ENCODE measurements at regions not wholly inside any gene's neighbourhood (a gene's known extent, or its start where the extent isn't known, plus 50 kb on each side); places are given as distances from the start of the nearest gene placed in this dataset.
A peak's percentile ranks its signal among the peaks of the same experiment; 100 is the strongest.

DNA sequence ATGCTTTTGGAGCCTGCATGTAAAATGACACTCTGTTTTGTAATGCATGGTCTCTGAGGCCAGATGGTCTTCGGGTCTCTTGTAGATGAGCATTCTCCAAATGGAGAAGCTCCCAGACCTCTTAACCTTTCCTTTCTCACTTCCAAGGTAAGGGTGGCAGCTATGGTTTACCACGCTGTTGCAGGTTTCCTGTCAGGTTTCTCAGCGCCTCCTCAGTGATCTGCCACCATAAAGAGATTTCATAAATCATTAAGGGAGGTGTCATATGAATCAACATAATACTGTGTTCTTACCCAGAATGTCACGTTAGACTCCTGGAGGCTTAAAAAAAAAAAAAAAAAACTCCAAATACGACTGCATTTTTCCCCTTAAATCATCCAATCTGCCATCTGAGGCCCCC lies 787.4 kb upstream of the EEF2KMT start:
- no peak for DNase-seq (ENCODE audit: low spot score)
- Mint-ChIP-seq H3K9me3 (peaks cover 27% of the 10 kb centered on the region), H3K36me3 (ENCODE audit: low read depth) (no peaks in the 10 kb centered on the region), H3K27ac (no peak overlapping the region), H3K4me1 (ENCODE audit: low read depth) (no peaks in the 10 kb centered on the region), H3K27me3 (ENCODE audit: low read depth) (no peaks in the 10 kb centered on the region), H3K4me3 (no peak overlapping the region)

DNA sequence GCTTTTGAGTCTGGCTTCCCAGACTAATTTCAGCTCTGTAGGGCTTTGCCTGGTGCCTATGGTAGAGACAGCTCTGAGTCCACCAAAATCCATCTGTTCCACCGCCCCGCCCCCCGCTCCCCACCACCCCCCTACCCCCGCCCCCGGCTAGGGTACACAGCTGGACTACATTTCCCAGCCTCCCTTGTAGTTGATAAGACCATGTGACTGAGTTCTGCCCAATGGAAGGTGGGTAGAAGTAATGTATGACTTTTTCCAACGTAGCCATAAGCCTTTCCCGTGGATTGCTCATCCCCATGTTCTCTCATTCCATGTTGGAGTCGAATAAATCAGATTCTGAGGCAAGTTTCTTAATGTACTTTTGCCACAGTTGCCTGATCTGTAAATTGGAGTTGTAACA lies 786.7 kb upstream of the EEF2KMT start:
- peaks cover 24% of the 10 kb centered on the region for H3K9me3 Mint-ChIP-seq
- no peaks in the 10 kb centered on the region for H3K36me3 Mint-ChIP-seq (ENCODE audit: low read depth)
- no peak overlapping the region for H3K4me3 Mint-ChIP-seq
- DNase-seq (ENCODE audit: low spot score) = no peak
- H3K27me3 Mint-ChIP-seq (ENCODE audit: low read depth) = no peaks in the 10 kb centered on the region
- no peaks in the 10 kb centered on the region for H3K4me1 Mint-ChIP-seq (ENCODE audit: low read depth)
- no peak overlapping the region for H3K27ac Mint-ChIP-seq

GRCh38 chr16:5882087-5882640 lies 784.6 kb upstream of the EEF2KMT start:
- Mint-ChIP-seq H3K36me3 (ENCODE audit: low read depth) (no peaks in the 10 kb centered on the region), H3K9me3 (peaks cover 20% of the 10 kb centered on the region), H3K27ac (no peak overlapping the region), H3K4me1 (ENCODE audit: low read depth) (no peaks in the 10 kb centered on the region), H3K27me3 (ENCODE audit: low read depth) (no peaks in the 10 kb centered on the region), H3K4me3 (no peak overlapping the region)
- no peak for DNase-seq (ENCODE audit: low spot score)

- no peak for DNase-seq (ENCODE audit: low spot score)
- H3K27ac Mint-ChIP-seq = no peak overlapping the region
- H3K9me3 Mint-ChIP-seq = peaks cover 30% of the 10 kb centered on the region
- no peaks in the 10 kb centered on the region for H3K36me3 Mint-ChIP-seq (ENCODE audit: low read depth)
- no peak overlapping the region for H3K4me3 Mint-ChIP-seq
- no peaks in the 10 kb centered on the region for H3K27me3 Mint-ChIP-seq (ENCODE audit: low read depth)
- no peaks in the 10 kb centered on the region for H3K4me1 Mint-ChIP-seq (ENCODE audit: low read depth)
Measured at GRCh38 chr16:5875416-5875815, 777.8 kb upstream of the EEF2KMT start.

- Mint-ChIP-seq H3K36me3 (ENCODE audit: low read depth) (no peaks in the 10 kb centered on the region), H3K4me1 (ENCODE audit: low read depth) (no peaks in the 10 kb centered on the region), H3K4me3 (no peak overlapping the region), H3K27ac (no peak overlapping the region), H3K9me3 (peaks cover 26% of the 10 kb centered on the region), H3K27me3 (ENCODE audit: low read depth) (no peaks in the 10 kb centered on the region)
- DNase-seq (ENCODE audit: low spot score) = no peak
Measured at GRCh38 chr16:5874899-5875298, 777.3 kb upstream of the EEF2KMT start.

GRCh38 chr16:5873221-5873620 lies 775.6 kb upstream of the EEF2KMT start:
- DNase-seq (ENCODE audit: low spot score) = no peak
- H3K36me3 Mint-ChIP-seq (ENCODE audit: low read depth) = no peaks in the 10 kb centered on the region
- H3K4me1 Mint-ChIP-seq (ENCODE audit: low read depth) = no peaks in the 10 kb centered on the region
- H3K27me3 Mint-ChIP-seq (ENCODE audit: low read depth) = no peaks in the 10 kb centered on the region
- no peak overlapping the region for H3K27ac Mint-ChIP-seq
- peaks cover 26% of the 10 kb centered on the region for H3K9me3 Mint-ChIP-seq
- no peak overlapping the region for H3K4me3 Mint-ChIP-seq

DNA sequence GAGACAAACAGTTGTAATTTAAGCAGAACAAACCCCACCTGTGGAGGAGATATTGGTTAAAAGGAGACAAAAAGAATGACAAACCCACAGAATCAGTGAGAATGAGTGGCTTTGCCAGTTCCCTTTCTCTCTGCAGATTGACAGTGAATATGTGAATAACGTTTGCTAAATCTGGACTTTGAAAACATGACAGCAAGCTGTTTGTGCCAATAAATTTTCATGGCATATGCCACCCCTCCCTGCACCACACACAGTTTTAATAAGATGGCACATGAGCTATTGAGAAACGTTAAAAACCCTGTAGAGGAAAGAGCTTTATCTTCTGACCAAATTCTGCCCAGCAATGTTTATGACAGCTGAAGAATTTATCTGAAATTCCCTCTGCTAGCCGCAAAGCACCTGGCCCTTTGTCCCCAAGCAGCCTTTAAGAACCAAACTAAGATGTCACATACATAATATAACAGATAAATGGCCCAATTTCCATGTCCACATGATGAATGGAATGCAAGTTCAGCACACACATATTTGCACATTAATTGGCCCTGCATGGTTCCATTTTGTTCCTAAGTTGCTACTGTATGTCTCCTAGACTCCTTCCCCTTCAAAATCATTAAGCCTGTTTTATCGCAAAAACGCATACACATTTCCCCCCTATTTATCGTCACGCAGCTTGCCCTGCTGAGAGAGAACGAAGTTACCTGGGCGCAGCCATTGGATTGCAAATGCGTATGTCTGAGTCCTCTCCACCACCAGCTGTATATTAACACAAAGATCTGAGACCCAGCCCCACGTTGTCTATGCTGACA lies 773.5 kb upstream of the EEF2KMT start:
- no peak overlapping the region for H3K4me3 Mint-ChIP-seq
- H3K36me3 Mint-ChIP-seq (ENCODE audit: low read depth) = no peaks in the 10 kb centered on the region
- peaks cover 19% of the 10 kb centered on the region for H3K9me3 Mint-ChIP-seq
- no peaks in the 10 kb centered on the region for H3K27me3 Mint-ChIP-seq (ENCODE audit: low read depth)
- no peaks in the 10 kb centered on the region for H3K4me1 Mint-ChIP-seq (ENCODE audit: low read depth)
- H3K27ac Mint-ChIP-seq = no peak overlapping the region
- DNase-seq (ENCODE audit: low spot score) = no peak

- H3K4me3 Mint-ChIP-seq = no peak overlapping the region
- H3K27ac Mint-ChIP-seq = peak overlapping the region; percentile 3
- H3K4me1 Mint-ChIP-seq (ENCODE audit: low read depth) = no peaks in the 10 kb centered on the region
- H3K36me3 Mint-ChIP-seq (ENCODE audit: low read depth) = no peaks in the 10 kb centered on the region
- no peak for DNase-seq (ENCODE audit: low spot score)
- peaks cover 13% of the 10 kb centered on the region for H3K9me3 Mint-ChIP-seq
- H3K27me3 Mint-ChIP-seq (ENCODE audit: low read depth) = no peaks in the 10 kb centered on the region
Measured at GRCh38 chr16:5867250-5867649, 769.7 kb upstream of the EEF2KMT start.

DNA sequence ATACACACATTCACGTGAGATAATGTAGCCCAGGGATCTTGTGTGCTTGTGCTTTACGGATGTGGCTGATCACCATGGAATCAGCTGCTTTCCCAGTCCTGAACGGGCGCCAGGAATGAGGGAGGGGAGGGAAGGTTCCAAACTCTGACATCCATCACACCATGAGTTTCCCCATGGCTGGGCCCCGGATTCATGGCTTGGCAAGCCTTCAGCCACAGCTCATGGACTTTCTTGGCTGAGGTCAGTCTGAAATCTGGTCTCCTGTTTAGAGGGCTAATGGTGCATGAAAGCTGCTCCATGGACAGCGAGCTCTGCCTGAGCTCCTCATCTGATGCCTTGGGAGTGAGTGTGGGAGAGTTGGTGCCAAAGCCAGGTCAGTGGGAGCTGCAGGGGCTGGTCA lies 767.6 kb upstream of the EEF2KMT start:
- H3K27ac Mint-ChIP-seq = no peak overlapping the region
- DNase-seq (ENCODE audit: low spot score) = no peak
- H3K27me3 Mint-ChIP-seq (ENCODE audit: low read depth) = no peaks in the 10 kb centered on the region
- no peak overlapping the region for H3K4me3 Mint-ChIP-seq
- H3K4me1 Mint-ChIP-seq (ENCODE audit: low read depth) = no peaks in the 10 kb centered on the region
- H3K9me3 Mint-ChIP-seq = peaks cover 25% of the 10 kb centered on the region
- H3K36me3 Mint-ChIP-seq (ENCODE audit: low read depth) = no peaks in the 10 kb centered on the region

- H3K9me3 Mint-ChIP-seq = peaks cover 28% of the 10 kb centered on the region
- no peaks in the 10 kb centered on the region for H3K36me3 Mint-ChIP-seq (ENCODE audit: low read depth)
- DNase-seq (ENCODE audit: low spot score) = no peak
- H3K27ac Mint-ChIP-seq = no peak overlapping the region
- no peak overlapping the region for H3K4me3 Mint-ChIP-seq
- H3K27me3 Mint-ChIP-seq (ENCODE audit: low read depth) = no peaks in the 10 kb centered on the region
- no peaks in the 10 kb centered on the region for H3K4me1 Mint-ChIP-seq (ENCODE audit: low read depth)
Measured at GRCh38 chr16:5863071-5863606, 765.5 kb upstream of the EEF2KMT start.

DNA sequence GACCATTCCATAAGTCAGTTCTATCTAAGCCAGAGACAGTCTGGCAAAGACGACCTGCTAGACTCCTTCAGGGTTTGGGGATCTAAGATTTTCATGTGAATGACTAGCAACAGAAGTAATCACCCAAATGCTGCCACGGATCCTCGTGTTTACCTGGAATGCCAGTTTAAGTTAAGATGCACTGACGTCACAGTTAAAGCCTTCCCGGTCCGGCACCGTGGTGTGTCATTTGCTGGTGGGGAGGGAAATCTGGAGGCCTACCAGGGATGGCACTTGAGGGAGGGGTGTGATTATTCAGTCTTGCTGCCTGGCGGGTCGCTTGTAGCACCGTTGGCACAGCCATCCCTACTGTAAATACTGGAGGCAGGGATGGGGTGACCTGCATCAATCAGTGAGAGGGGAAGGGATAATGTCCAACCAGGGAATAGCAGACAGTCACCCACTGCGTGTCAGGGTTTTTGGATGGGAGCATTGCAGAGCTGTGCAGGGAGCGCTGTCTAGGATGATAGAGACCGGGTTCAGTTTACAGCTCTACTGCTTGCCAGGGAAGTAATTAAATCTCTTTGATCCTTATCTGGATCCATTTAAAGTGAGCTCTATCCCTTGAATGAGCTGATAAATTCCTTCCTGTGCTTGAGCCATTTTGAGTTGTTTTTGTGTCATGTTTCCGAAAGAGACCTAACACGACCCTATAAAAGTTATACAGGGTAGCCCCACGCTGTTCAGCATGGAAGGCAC lies 764.7 kb upstream of the EEF2KMT start:
- no peaks in the 10 kb centered on the region for H3K27me3 Mint-ChIP-seq (ENCODE audit: low read depth)
- no peak overlapping the region for H3K27ac Mint-ChIP-seq
- no peaks in the 10 kb centered on the region for H3K4me1 Mint-ChIP-seq (ENCODE audit: low read depth)
- DNase-seq (ENCODE audit: low spot score) = no peak
- no peak overlapping the region for H3K4me3 Mint-ChIP-seq
- no peaks in the 10 kb centered on the region for H3K36me3 Mint-ChIP-seq (ENCODE audit: low read depth)
- peaks cover 27% of the 10 kb centered on the region for H3K9me3 Mint-ChIP-seq

DNA sequence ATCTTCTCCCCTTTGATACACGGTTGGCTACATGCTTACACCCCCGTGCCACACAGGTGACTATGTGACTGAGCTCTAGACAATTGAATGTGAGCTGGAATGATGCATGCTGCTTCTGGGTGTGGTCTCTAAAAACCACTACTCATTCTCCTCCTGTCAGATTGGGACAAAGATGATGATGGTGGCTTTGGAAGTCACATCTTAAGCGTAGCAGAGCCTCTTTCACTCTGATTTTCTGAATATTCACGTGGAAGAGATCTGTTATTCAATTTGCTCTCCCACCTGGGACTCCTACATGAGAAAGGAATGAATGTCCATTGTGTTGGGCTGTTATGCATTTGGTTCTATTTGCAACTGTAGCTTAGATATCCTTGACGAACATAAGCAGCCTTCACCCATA lies 763.6 kb upstream of the EEF2KMT start:
- no peak overlapping the region for H3K4me3 Mint-ChIP-seq
- no peaks in the 10 kb centered on the region for H3K27me3 Mint-ChIP-seq (ENCODE audit: low read depth)
- H3K9me3 Mint-ChIP-seq = peaks cover 24% of the 10 kb centered on the region
- H3K36me3 Mint-ChIP-seq (ENCODE audit: low read depth) = no peaks in the 10 kb centered on the region
- H3K27ac Mint-ChIP-seq = no peak overlapping the region
- H3K4me1 Mint-ChIP-seq (ENCODE audit: low read depth) = no peaks in the 10 kb centered on the region
- no peak for DNase-seq (ENCODE audit: low spot score)

- peaks cover 31% of the 10 kb centered on the region for H3K9me3 Mint-ChIP-seq
- no peak overlapping the region for H3K4me3 Mint-ChIP-seq
- no peak overlapping the region for H3K27ac Mint-ChIP-seq
- no peaks in the 10 kb centered on the region for H3K4me1 Mint-ChIP-seq (ENCODE audit: low read depth)
- no peaks in the 10 kb centered on the region for H3K27me3 Mint-ChIP-seq (ENCODE audit: low read depth)
- H3K36me3 Mint-ChIP-seq (ENCODE audit: low read depth) = no peaks in the 10 kb centered on the region
- no peak for DNase-seq (ENCODE audit: low spot score)
Measured at GRCh38 chr16:5858180-5858579, 760.6 kb upstream of the EEF2KMT start.

DNA sequence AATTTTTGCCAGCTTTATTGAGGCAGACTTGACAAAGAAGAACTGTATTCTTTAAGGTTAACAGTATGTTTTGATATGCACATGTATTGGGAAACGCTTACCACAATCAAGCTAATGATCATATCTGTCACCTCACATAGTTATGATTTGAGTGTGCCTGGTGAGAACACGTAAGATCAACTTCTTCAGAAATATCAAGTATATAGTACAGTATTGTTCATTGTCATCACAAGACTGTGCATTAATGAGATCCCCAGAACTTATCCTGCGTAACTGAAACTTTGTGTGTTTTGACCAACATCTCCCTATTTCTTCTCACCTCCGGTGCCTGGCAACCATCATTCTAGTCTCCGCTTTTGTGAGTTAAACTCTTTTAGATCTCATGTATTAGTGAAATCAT lies 756.4 kb upstream of the EEF2KMT start:
- Mint-ChIP-seq H3K36me3 (ENCODE audit: low read depth) (no peaks in the 10 kb centered on the region), H3K9me3 (peaks cover 31% of the 10 kb centered on the region), H3K27me3 (ENCODE audit: low read depth) (no peaks in the 10 kb centered on the region), H3K27ac (no peak overlapping the region), H3K4me3 (no peak overlapping the region), H3K4me1 (ENCODE audit: low read depth) (peaks cover 2% of the 10 kb centered on the region)
- no peak for DNase-seq (ENCODE audit: low spot score)

Data from T-helper 2 cell treated with Interferon-gamma antibody and Interleukin-4, amounts not matched to agents 5 μg/mL and 100 μg/mL, for 36 hours (primary cell).